B cell (primary cell): ENCODE measurements at regions not wholly inside any gene's neighbourhood (a gene's known extent, or its start where the extent isn't known, plus 50 kb on each side); places are given as distances from the start of the nearest gene placed in this dataset.

ENCODE experiments used
- ATAC-seq: fragments of 200-7000 bp; cut with Tn5 transposase; one replicate; pipeline ENCODE4 v1.10.0; 2021; ENCODE audit warnings: low read depth, mild to moderate bottlenecking, moderate number of reproducible peaks, moderate library complexity
- CTCF ChIA-PET: fragments of 350-600 bp; sonication (Branson Sonifier 250); formaldehyde crosslinking; loops from one replicate; lab custom pipeline; 2021; ENCODE audit warnings: antibody characterized with exemption, inconsistent platforms; lab: Charles Lee
- POLR2A ChIA-PET: fragments of 350-600 bp; sonication (Branson Sonifier 250); formaldehyde crosslinking; loops from one replicate; lab custom pipeline; 2021; ENCODE audit warnings: antibody characterized with exemption; lab: Charles Lee
- DNase-seq: peaks from one replicate; pipeline ENCODE4 v3.0.0; 2013
- H2AFZ ChIP-seq: 2 replicates; pipeline ENCODE4 v1.6.1; 2012; ENCODE audit warnings: mild to moderate bottlenecking, low read depth, low read length; ENCODE audit not compliant: insufficient read depth, poor library complexity, severe bottlenecking
- H3K27ac ChIP-seq, 2 donors: 1 replicate in 1 of 2; 2 replicates in 1 of 2; pipeline ENCODE4 v1.5.1; 2012 to 2013; ENCODE audit warnings: low read length in 2 of 2, mild to moderate bottlenecking in 2 of 2, moderate library complexity in 1 of 2
- H3K27me3 ChIP-seq, 4 experiments: fragments of 200-600 bp in 1 of 4; sonication (generic) in 1 of 4; replicated peaks in 1 of 4; 1 replicate in 2 of 4; 2 replicates in 2 of 4; pipeline versions ENCODE4 v1.6.1 to v1.7.0; 2013 to 2016; ENCODE audit warnings: low read length in 3 of 4, mild to moderate bottlenecking in 2 of 4, mixed read lengths in 1 of 4, moderate library complexity in 1 of 4; ENCODE audit not compliant: insufficient read depth in 4 of 4, control insufficient read depth in 3 of 4; ENCODE audit errors: control extremely low read depth in 1 of 4
- H3K36me3 ChIP-seq, 2 experiments: replicated peaks in 1 of 2; 1 replicate in 1 of 2; 2 replicates in 1 of 2; pipeline versions ENCODE4 v1.6.1 to v1.7.1; 2013; ENCODE audit warnings: low read length in 1 of 2; ENCODE audit not compliant: insufficient read depth in 2 of 2, control insufficient read depth in 1 of 2; ENCODE audit errors: control extremely low read depth in 1 of 2, extremely low read depth in 1 of 2
- H3K4me1 ChIP-seq, 2 donors: fragments of 200-600 bp in 1 of 2; sonication (generic) in 1 of 2; 1 replicate in 1 of 2; 2 replicates in 1 of 2; pipeline versions ENCODE4 v1.5.1 to v1.6.1; 2013 to 2017; ENCODE audit warnings: low read length in 2 of 2; ENCODE audit not compliant: control insufficient read depth in 2 of 2, insufficient read depth in 2 of 2
- H3K4me2 ChIP-seq: replicated peaks from 2 replicates; pipeline ENCODE3; 2012; ENCODE audit warnings: mild to moderate bottlenecking, low read depth, low read length; ENCODE audit not compliant: poor library complexity, severe bottlenecking
- H3K4me3 ChIP-seq, 5 experiments: fragments of 200-600 bp in 1 of 5; sonication (generic) in 1 of 5; 1 replicate in 3 of 5; 2 replicates in 2 of 5; pipeline versions ENCODE4 v1.5.1 to v1.7.0; 2011 to 2016; ENCODE audit warnings: low read length in 4 of 5, mild to moderate bottlenecking in 4 of 5, low read depth in 2 of 5, control low read depth in 1 of 5, moderate library complexity in 1 of 5; ENCODE audit not compliant: insufficient read depth in 1 of 5; ENCODE audit errors: control extremely low read depth in 1 of 5, extremely low read depth in 1 of 5
- H3K79me2 ChIP-seq: fragments of 200-600 bp; sonication (generic); one replicate; pipeline ENCODE4 v1.6.0; 2016; ENCODE audit warnings: low read length; ENCODE audit not compliant: control insufficient read depth, insufficient read depth
- H3K9ac ChIP-seq: fragments of 200-600 bp; sonication (generic); 2 replicates; pipeline ENCODE4 v1.6.1; 2017; ENCODE audit warnings: mild to moderate bottlenecking, low read length, moderate library complexity
- H3K9me3 ChIP-seq, 3 donors: one replicate each; pipeline versions ENCODE4 v1.6.1 to v1.7.1; 2013; ENCODE audit warnings: low read length in 2 of 3; ENCODE audit not compliant: control insufficient read depth in 2 of 3, insufficient read depth in 1 of 3; ENCODE audit errors: control extremely low read depth in 1 of 3
- H4K20me1 ChIP-seq: 2 replicates; pipeline ENCODE4 v1.6.0; 2012; ENCODE audit warnings: mild to moderate bottlenecking, low read length; ENCODE audit not compliant: insufficient read depth, control insufficient read depth, poor library complexity, severe bottlenecking
- H3K27ac Mint-ChIP-seq: one replicate; pipeline ENCODE4 v1.8.0; 2021; ENCODE audit warnings: mixed read lengths
- H3K27me3 Mint-ChIP-seq: one replicate; pipeline ENCODE4 v1.8.0; 2021; ENCODE audit warnings: mixed read lengths
- H3K4me1 Mint-ChIP-seq: one replicate; pipeline ENCODE4 v1.8.0; 2021; ENCODE audit warnings: mixed read lengths
- H3K4me3 Mint-ChIP-seq: one replicate; pipeline ENCODE4 v1.8.0; 2021; ENCODE audit warnings: mixed read lengths
- H3K9me3 Mint-ChIP-seq: one replicate; pipeline ENCODE4 v1.8.0; 2022; ENCODE audit warnings: mixed read lengths; ENCODE audit not compliant: insufficient read depth
- EZH2 ChIP-seq: IDR thresholded peaks from 2 replicates; pipeline ENCODE4 v1.6.1; 2012; ENCODE audit warnings: borderline replicate concordance, low read depth, mild to moderate bottlenecking, moderate library complexity, low read length; ENCODE audit not compliant: insufficient read depth, poor library complexity, severe bottlenecking
- WGBS: methylation state at CpG from one replicate; pipeline ENCODE4 v1.1.5; 2013; ENCODE audit warnings: missing lambda C conversion rate; ENCODE audit not compliant: insufficient coverage; 5-methylcytosine and 5-hydroxymethylcytosine counted together
- intact Hi-C: fragments of 100-400 bp; cut with micrococcal nuclease; formaldehyde crosslinking; loops from one replicate; pipeline ENCODE4 v1.10.0; 2022
- TF ChIP-seq, protein P1 (sequence below): fragments of 200-600 bp; IDR thresholded peaks from one replicate; pipeline ENCODE4 v1.8.0; 2022; ENCODE audit warnings: antibody characterized with exemption, mild to moderate bottlenecking

DNA sequence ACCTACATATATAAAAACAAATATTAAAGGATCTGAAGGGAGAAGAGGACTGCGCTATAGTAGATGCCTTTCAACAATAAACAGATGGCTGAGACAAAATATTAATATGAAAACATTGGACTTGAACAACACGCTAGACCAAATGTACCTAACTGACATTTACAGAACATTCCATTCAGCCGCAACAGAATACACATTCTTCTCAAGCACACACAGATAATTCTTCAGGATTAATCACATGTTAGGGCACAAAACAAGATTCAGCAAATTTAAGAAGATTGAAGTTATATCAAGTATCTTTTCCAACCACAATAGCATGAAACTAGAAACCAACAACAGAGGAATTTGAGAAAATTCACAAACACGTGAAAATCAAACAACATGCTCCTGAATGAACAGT lies 741.4 kb downstream of the ADGRL2 start:
- no peak overlapping the region for H2AFZ ChIP-seq
- no peak overlapping the region for H3K4me2 ChIP-seq
- no peak overlapping the region for H3K27ac Mint-ChIP-seq
- H3K4me1 ChIP-seq, result peaks cover 0 to 3% of the 10 kb centered on the region in 2 donors
- POLR2A ChIA-PET, result no interaction called here
- H3K79me2 ChIP-seq, result no peaks in the 10 kb centered on the region
- no peak for ATAC-seq
- peaks cover 0 to 3% (median 0%) of the 10 kb centered on the region in 3 donors for H3K9me3 ChIP-seq
- H3K9ac ChIP-seq, result no peak overlapping the region
- H3K4me1 Mint-ChIP-seq, result peaks cover 4% of the 10 kb centered on the region
- 100% methylated on average over 1 of the region's 4 CpGs for WGBS
- TF ChIP-seq, protein P1, sequence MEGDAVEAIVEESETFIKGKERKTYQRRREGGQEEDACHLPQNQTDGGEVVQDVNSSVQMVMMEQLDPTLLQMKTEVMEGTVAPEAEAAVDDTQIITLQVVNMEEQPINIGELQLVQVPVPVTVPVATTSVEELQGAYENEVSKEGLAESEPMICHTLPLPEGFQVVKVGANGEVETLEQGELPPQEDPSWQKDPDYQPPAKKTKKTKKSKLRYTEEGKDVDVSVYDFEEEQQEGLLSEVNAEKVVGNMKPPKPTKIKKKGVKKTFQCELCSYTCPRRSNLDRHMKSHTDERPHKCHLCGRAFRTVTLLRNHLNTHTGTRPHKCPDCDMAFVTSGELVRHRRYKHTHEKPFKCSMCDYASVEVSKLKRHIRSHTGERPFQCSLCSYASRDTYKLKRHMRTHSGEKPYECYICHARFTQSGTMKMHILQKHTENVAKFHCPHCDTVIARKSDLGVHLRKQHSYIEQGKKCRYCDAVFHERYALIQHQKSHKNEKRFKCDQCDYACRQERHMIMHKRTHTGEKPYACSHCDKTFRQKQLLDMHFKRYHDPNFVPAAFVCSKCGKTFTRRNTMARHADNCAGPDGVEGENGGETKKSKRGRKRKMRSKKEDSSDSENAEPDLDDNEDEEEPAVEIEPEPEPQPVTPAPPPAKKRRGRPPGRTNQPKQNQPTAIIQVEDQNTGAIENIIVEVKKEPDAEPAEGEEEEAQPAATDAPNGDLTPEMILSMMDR, result no peak
- no peak for TF ChIP-seq EZH2
- H3K27me3 ChIP-seq, result no peaks in the 10 kb centered on the region
- H3K36me3 ChIP-seq, result no peaks in the 10 kb centered on the region
- H3K4me3 ChIP-seq, result no peak overlapping the region
- intact Hi-C loops, result no loop called here
- no peaks in the 10 kb centered on the region for H4K20me1 ChIP-seq
- no peak overlapping the region for H3K27ac ChIP-seq
- peaks cover 2% of the 10 kb centered on the region for H3K9me3 Mint-ChIP-seq
- no peaks in the 10 kb centered on the region for H3K27me3 Mint-ChIP-seq
- no peak for DNase-seq
- no peak overlapping the region for H3K4me3 Mint-ChIP-seq
- CTCF ChIA-PET, result no interaction called here

DNA sequence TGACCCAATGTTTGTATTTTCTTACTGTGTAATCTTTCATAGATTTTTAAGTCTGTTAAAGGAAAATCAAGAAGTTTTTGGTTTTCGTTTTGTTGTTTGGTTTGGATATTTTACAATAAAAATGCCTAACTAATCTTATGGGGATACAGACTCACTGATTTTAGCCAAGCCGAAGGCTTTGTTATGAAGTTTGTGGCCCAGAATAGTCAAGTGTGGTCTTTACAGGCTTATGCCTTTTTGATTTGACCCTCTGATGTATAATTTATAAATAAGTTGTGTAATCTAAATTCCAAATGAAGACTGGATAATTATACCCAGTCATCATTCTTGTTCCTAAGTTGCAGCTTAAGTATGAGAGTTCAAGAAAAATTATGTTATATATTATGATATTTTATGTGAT lies 739.3 kb downstream of the ADGRL2 start:
- TF ChIP-seq, protein P1, result no peak
- no peak for TF ChIP-seq EZH2
- CTCF ChIA-PET, result no interaction called here
- H3K4me3 Mint-ChIP-seq, result no peak overlapping the region
- no peak overlapping the region for H3K27ac Mint-ChIP-seq
- no peaks in the 10 kb centered on the region for H3K27me3 ChIP-seq
- no peaks in the 10 kb centered on the region for H3K36me3 ChIP-seq
- H3K4me3 ChIP-seq, result no peak overlapping the region
- POLR2A ChIA-PET, result no interaction called here
- no peaks in the 10 kb centered on the region for H3K27me3 Mint-ChIP-seq
- H2AFZ ChIP-seq, result no peak overlapping the region
- peaks cover 0 to 3% (median 0%) of the 10 kb centered on the region in 3 donors for H3K9me3 ChIP-seq
- no CpG with 5 or more reads among the region's 2 CpGs for WGBS
- H3K4me2 ChIP-seq, result no peak overlapping the region
- H3K9ac ChIP-seq, result no peak overlapping the region
- ATAC-seq (no peak), DNase-seq (no peak)
- H3K4me1 Mint-ChIP-seq, result peaks cover 4% of the 10 kb centered on the region
- peaks cover 0 to 3% of the 10 kb centered on the region in 2 donors for H3K4me1 ChIP-seq
- no peak overlapping the region for H3K27ac ChIP-seq
- intact Hi-C loops, result no loop called here
- H4K20me1 ChIP-seq, result no peaks in the 10 kb centered on the region
- H3K9me3 Mint-ChIP-seq, result peaks cover 2% of the 10 kb centered on the region
- H3K79me2 ChIP-seq, result no peaks in the 10 kb centered on the region
